ENCODE measurements at regions not wholly inside any gene's neighbourhood (a gene's known extent, or its start where the extent isn't known, plus 50 kb on each side); places are given as distances from the start of the nearest gene placed in this dataset.
A peak's percentile ranks its signal among the peaks of the same experiment; 100 is the strongest.

GRCh38 chr5:2538169-2538568 lies 213.3 kb downstream of the IRX2 start:
- Histone ChIP-seq H3K56ac (replicated peaks; ENCODE audit: insufficient read length, low read depth, low read length) (no peak overlapping the region), H3K18ac (ENCODE audit: extremely low read depth, low read length) (no peak overlapping the region), H3K4me3 (ENCODE audit: extremely low read depth in 1 of 4, insufficient read depth in 2 of 4, low read depth in 3 of 4, low read length in 4 of 4) (no peak overlapping the region), H3K79me2 (ENCODE audit: control insufficient read depth in 1 of 2, insufficient read depth in 2 of 2, low read length in 2 of 2) (no peaks in the 10 kb centered on the region), H2AK5ac (ENCODE audit: low read depth, low read length) (no peak overlapping the region), H2BK5ac (ENCODE audit: low read depth, low read length) (no peak overlapping the region), H3K4me2 (ENCODE audit: insufficient read depth in 1 of 2, low read depth in 2 of 2, low read length in 2 of 2) (peak overlapping the region; percentile 15 to 49), H3K14ac (ENCODE audit: insufficient read length) (no peak overlapping the region), H4K20me1 (replicated peaks in 1 of 2; ENCODE audit: control insufficient read depth in 1 of 2, insufficient read depth in 2 of 2, low read length in 2 of 2) (no peaks in the 10 kb centered on the region), H3K23ac (ENCODE audit: insufficient read length) (no peak overlapping the region), H3K23me2 (ENCODE audit: low read depth, low read length) (peaks cover 8% of the 10 kb centered on the region), H2BK120ac (replicated peaks; ENCODE audit: low read depth, low read length) (no peak overlapping the region), H3K9me3 (ENCODE audit: insufficient read depth in 2 of 2, low read depth in 1 of 2, low read length in 1 of 2) (peaks cover 7 to 9% of the 10 kb centered on the region in 2 experiments), H2BK12ac (ENCODE audit: low read depth, low read length) (no peak overlapping the region), H2AFZ (ENCODE audit: low read length) (no peak overlapping the region), H3K36me3 (ENCODE audit: control insufficient read depth in 2 of 4, insufficient read depth in 4 of 4, low read length in 3 of 4) (no peaks in the 10 kb centered on the region; a peak in 1 of 8 replicates), H3K4ac (replicated peaks; ENCODE audit: insufficient read length, low read depth, low read length) (no peak overlapping the region), H4K91ac (replicated peaks; ENCODE audit: insufficient read length, low read length) (no peak overlapping the region), H2BK20ac (ENCODE audit: low read length) (no peak overlapping the region), H3K79me1 (ENCODE audit: low read depth, low read length) (no peaks in the 10 kb centered on the region), H3K27ac (ENCODE audit: low read depth, low read length) (no peak overlapping the region), H4K8ac (ENCODE audit: extremely low read depth, insufficient read depth, low read length) (no peak overlapping the region), H2BK15ac (ENCODE audit: low read length) (no peak overlapping the region), H3K27me3 (replicated peaks in 1 of 4; ENCODE audit: control insufficient read depth in 3 of 4, extremely low read depth in 1 of 4, insufficient read depth in 3 of 4, low read length in 3 of 4) (no peaks in the 10 kb centered on the region), H3K4me1 (replicated peaks in 1 of 4; ENCODE audit: control insufficient read depth in 3 of 4, insufficient read depth in 4 of 4, low read length in 3 of 4) (peaks cover 3 to 16% (median 6%) of the 10 kb centered on the region in 4 experiments; a peak in 6 of 7 replicates), H3K9ac (replicated peaks in 1 of 4; ENCODE audit: extremely low read depth in 1 of 4, low read depth in 3 of 4, low read length in 3 of 4) (no peak overlapping the region), H4K5ac (ENCODE audit: insufficient read length, low read depth, low read length) (no peak overlapping the region)
- peak in 1 of 2 experiments; percentile 61 for DNase-seq (ENCODE audit: low read depth in 1 of 2, low spot score in 2 of 2)
- ChIA-PET POLR2A (ENCODE audit: partially characterized antibody) (no interaction called here), CTCF (ENCODE audit: partially characterized antibody) (no interaction called here)
- TF ChIP-seq RAD21 (IDR thresholded peaks at IDR 0.05 in 1 of 2, conservative IDR thresholded peaks at IDR 0.05 in 1 of 2; ENCODE audit: low read depth in 2 of 2, low read length in 2 of 2) (peak in 1 of 2 experiments; percentile 5; a peak in 1 of 4 replicates), HDAC2 (IDR thresholded peaks at IDR 0.05; ENCODE audit: borderline replicate concordance in 1 of 2, low read depth in 2 of 2, low read length in 2 of 2) (peak; percentile 24 to 40; a peak in 1 of 4 replicates), BRCA1 (IDR thresholded peaks at IDR 0.05; ENCODE audit: low read depth, low read length) (no peak)
- WGBS, 2 experiments (ENCODE audit: extremely low coverage in 1 of 2, insufficient coverage in 1 of 2, insufficient read length in 1 of 2, insufficient replicate concordance in 2 of 2, low coverage in 1 of 2, low lambda C conversion rate in 2 of 2, missing lambda C conversion rate in 1 of 2): 20% methylated on average over 10 of the region's 10 CpGs; no CpG with 5 or more reads in 1 of the 2 experiments
- FAIRE-seq: no peak

Measured in H1 (cell line).